Muscle of leg (tissue), 3 donors: ENCODE measurements at regions not wholly inside any gene's neighbourhood (a gene's known extent, or its start where the extent isn't known, plus 50 kb on each side); places are given as distances from the start of the nearest gene placed in this dataset.
A peak's percentile ranks its signal among the peaks of the same experiment; 100 is the strongest.
"Not testable (repeated sequence)": the region's sequence is repeated elsewhere in the genome, so short reads cannot be mapped to it uniquely, and the experiment has no call there.

ENCODE experiments used
- DNase-seq: peaks from one replicate; pipeline ENCODE4 v3.0.0; 2013
- H3K27ac ChIP-seq: one replicate; pipeline ENCODE4 v1.5.1; 2013; ENCODE audit warnings: mild to moderate bottlenecking, low read length, control low read depth
- H3K27me3 ChIP-seq: one replicate; pipeline ENCODE4 v1.6.1; 2013; ENCODE audit warnings: low read length; ENCODE audit not compliant: control insufficient read depth, insufficient read depth
- H3K36me3 ChIP-seq: one replicate; pipeline ENCODE4 v1.6.1; 2013; ENCODE audit warnings: low read length; ENCODE audit not compliant: control insufficient read depth, insufficient read depth
- H3K4me1 ChIP-seq: one replicate; pipeline ENCODE4 v1.6.1; 2013; ENCODE audit warnings: low read length; ENCODE audit not compliant: control insufficient read depth, insufficient read depth
- H3K4me3 ChIP-seq: one replicate; pipeline ENCODE4 v1.5.1; 2013; ENCODE audit warnings: low read length, control low read depth
- H3K9me3 ChIP-seq: replicated peaks from 2 replicates; pipeline ENCODE4 v1.6.1; 2013; ENCODE audit warnings: low read depth, low read length; ENCODE audit not compliant: control insufficient read depth
- WGBS: methylation state at CpG from one replicate; pipeline ENCODE4 v1.1.5; 2013; ENCODE audit warnings: missing lambda C conversion rate; ENCODE audit not compliant: insufficient coverage; 5-methylcytosine and 5-hydroxymethylcytosine counted together

DNA sequence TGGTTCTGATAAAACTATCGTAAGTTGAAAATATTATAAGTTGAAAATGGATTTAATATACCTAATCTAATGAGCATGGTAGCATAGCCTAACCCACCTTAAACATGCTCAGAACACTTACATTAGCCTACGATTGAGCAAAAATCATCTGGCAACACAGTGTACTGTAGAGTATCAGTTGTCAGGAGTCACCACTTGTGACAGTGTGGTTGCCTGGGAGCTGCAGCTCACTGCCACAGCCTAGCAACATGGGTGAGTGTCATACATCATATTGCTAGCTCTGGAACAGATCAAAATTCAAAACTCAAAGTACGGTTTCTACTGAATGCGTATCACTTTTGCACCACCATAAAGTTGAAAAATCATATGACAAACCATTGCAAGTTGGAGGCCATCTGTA, 203.5 kb downstream of the ATXN7L3B start:
- no CpG with 5 or more reads among the region's 4 CpGs for WGBS
- no peaks in the 10 kb centered on the region for H3K9me3 ChIP-seq
- H3K4me1 ChIP-seq = no peaks in the 10 kb centered on the region
- no peak for DNase-seq
- no peak overlapping the region for H3K4me3 ChIP-seq
- no peak overlapping the region for H3K27ac ChIP-seq
- H3K27me3 ChIP-seq = no peaks in the 10 kb centered on the region
- no peaks in the 10 kb centered on the region for H3K36me3 ChIP-seq

DNA sequence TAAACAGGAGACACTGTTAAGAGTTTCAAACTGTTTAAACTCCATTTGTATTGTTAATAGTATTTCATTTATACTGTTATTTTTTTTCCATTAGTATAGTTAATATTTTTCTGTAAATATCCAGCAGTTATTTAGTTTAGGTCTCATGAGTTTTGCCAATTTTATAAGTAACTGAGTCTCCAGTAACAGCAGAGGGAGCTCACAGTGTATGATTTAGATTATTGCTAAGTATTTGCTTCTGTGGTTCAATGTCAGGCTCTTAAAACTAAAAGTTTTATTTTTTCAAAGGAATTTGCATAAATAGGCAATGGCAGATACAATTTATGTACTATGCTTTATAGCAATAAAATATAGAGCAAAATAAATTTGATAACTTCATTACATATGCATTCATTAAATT, 209.7 kb downstream of the ATXN7L3B start:
- Histone ChIP-seq H3K27me3 (no peaks in the 10 kb centered on the region), H3K27ac (no peak overlapping the region), H3K4me1 (no peaks in the 10 kb centered on the region), H3K9me3 (no peaks in the 10 kb centered on the region), H3K4me3 (no peak overlapping the region), H3K36me3 (no peaks in the 10 kb centered on the region)
- DNase-seq = peak; percentile 8

GRCh38 chr12:74751441-74751840, 213.8 kb downstream of the ATXN7L3B start:
- H3K9me3 ChIP-seq = no peaks in the 10 kb centered on the region
- H3K4me1 ChIP-seq = no peaks in the 10 kb centered on the region
- no peak overlapping the region for H3K4me3 ChIP-seq
- no peak for DNase-seq
- no peak overlapping the region for H3K27ac ChIP-seq
- no CpG with 5 or more reads among the region's 1 CpG for WGBS
- no peaks in the 10 kb centered on the region for H3K36me3 ChIP-seq
- H3K27me3 ChIP-seq = no peaks in the 10 kb centered on the region

DNA sequence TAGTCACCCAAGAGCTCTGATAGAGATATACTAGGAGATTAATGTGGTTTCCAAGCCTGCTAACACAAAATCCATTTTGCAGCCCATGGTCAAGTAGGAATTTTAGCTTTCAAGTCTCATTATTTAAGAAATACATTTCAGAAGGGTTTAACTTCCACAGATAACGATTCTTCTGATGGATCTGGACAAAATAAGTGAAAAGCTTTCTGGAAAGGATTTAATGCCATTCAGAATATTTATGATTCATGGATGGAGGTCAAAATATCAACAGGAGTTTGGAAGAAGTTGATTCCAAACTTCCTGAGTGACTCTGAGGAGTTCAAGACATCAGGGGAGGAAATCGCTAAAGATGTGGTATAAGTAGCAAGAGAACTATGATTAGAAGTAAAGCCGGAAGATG, 214.6 kb downstream of the ATXN7L3B start:
- Histone ChIP-seq H3K36me3 (no peaks in the 10 kb centered on the region), H3K4me1 (no peaks in the 10 kb centered on the region), H3K27me3 (no peaks in the 10 kb centered on the region), H3K27ac (no peak overlapping the region), H3K4me3 (no peak overlapping the region), H3K9me3 (no peaks in the 10 kb centered on the region)
- WGBS = 87% methylated on average over 2 of the region's 3 CpGs
- DNase-seq = no peak

- no peaks in the 10 kb centered on the region for H3K9me3 ChIP-seq
- no peak for DNase-seq
- H3K4me1 ChIP-seq = no peaks in the 10 kb centered on the region
- no peak overlapping the region for H3K27ac ChIP-seq
- H3K36me3 ChIP-seq = no peaks in the 10 kb centered on the region
- H3K4me3 ChIP-seq = no peak overlapping the region
- H3K27me3 ChIP-seq = no peaks in the 10 kb centered on the region
Observed at GRCh38 chr12:74770552-74770951, 232.9 kb downstream of the ATXN7L3B start.

DNA sequence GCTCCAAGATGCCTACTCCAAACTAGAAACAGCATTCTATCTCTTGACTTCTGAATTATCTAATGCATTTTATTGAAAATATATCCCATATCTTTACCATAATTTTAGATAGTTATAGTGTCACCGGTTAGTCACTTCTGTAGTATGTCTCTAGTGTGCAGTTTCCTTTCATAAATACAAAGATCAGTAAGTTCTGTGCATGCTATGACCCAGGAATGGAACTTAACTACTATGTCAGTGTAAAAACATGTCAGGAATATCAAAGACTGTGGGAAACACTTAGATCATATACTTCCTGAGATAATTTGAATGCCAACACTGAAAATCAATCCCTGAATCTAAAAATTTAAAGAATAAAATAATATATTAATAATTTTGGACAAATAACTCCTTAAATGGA, 237.6 kb downstream of the ATXN7L3B start:
- Histone ChIP-seq H3K27ac (no peak overlapping the region), H3K4me1 (no peaks in the 10 kb centered on the region), H3K9me3 (no peaks in the 10 kb centered on the region), H3K4me3 (no peak overlapping the region), H3K27me3 (no peaks in the 10 kb centered on the region), H3K36me3 (no peaks in the 10 kb centered on the region)
- no peak for DNase-seq
- WGBS = no CpG with 5 or more reads among the region's 1 CpG

DNA sequence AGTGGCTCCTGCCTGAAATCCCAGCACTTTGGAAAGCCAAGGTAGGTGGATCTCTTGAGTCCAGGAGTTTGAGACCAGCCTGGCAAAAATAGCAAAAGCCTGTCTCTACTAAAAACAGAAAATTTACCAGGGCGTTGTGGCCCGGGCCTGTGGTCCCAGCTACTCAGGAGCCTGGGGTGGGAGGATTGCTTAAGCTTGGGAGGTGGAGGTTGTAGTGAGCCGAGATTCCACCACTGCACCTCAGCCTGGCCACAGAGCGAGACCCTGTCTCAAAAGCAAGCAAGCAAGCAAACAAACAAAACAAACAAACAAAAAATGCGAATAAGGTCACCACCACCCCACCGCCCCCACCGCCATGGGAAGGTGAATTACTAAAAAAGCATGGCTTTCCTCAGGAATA, 238.7 kb downstream of the ATXN7L3B start:
- no CpG with 5 or more reads among the region's 7 CpGs for WGBS
- no peak overlapping the region for H3K27ac ChIP-seq

DNA sequence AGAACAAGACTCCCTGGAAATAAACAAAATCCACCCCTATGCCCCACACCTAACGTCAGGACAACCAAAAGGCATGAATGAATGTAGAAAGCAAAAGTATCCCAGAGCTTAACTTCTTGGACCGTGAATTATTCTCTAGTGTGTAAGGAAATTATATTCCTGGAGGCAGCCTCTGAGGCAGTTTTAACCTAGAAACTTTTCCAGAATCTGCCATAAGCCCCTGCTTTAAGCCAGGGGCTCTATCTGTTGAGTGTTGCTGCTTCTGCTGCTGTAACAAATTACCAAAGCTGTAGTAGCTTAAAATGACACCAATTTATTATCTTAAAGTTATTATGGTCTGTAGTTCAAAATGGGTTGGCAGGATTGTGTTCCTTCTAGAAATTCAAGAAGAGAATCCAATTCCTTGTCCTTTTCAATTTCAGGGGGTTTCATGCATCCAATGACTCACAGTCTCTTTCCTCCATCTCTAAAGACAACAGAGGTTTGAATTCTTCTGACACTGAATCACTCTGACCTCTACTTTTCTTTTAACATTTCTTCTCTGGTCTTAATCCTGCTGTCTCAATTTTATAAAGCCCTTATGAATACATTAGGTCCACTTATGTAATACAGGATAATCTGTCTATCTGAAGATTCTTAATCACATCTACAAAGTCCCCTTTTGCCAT, 242.7 kb downstream of the ATXN7L3B start:
- Histone ChIP-seq H3K27ac (no peak overlapping the region), H3K36me3 (no peaks in the 10 kb centered on the region), H3K4me1 (no peaks in the 10 kb centered on the region), H3K4me3 (no peak overlapping the region), H3K9me3 (no peaks in the 10 kb centered on the region), H3K27me3 (no peaks in the 10 kb centered on the region)
- DNase-seq = no peak
- WGBS = no CpG with 5 or more reads among the region's 2 CpGs

More for the DNA sequence above, 238.7 kb downstream of the ATXN7L3B start:
- Histone ChIP-seq H3K4me1 (no peaks in the 10 kb centered on the region), H3K27me3 (no peaks in the 10 kb centered on the region), H3K4me3 (no peak overlapping the region), H3K36me3 (no peaks in the 10 kb centered on the region), H3K9me3 (no peaks in the 10 kb centered on the region)
- no peak for DNase-seq

DNA sequence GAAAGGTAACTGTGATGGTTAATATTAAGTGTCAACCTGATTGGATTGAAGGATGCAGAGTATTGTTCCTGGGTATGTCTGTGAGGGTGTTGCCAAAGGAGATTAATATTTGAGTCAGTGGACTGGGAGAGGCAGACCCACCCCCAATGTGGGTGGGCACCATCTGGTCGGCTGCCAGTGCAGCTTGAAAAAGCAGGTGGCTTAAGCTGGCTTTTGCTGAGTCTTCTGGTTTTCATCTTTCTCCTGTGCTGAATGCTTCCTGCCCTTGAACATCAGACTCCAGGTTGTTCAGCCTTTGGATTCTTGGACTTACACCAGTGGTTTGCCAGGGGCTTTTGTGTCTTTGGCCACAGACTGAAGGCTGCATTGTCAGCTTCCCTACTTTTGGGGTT, 243.2 kb downstream of the ATXN7L3B start:
- not testable (repeated sequence) for H3K9me3 ChIP-seq, H3K36me3 ChIP-seq, H3K4me3 ChIP-seq, H3K27me3 ChIP-seq, H3K27ac ChIP-seq, DNase-seq, H3K4me1 ChIP-seq
- no CpG with 5 or more reads among the region's 1 CpG for WGBS

DNA sequence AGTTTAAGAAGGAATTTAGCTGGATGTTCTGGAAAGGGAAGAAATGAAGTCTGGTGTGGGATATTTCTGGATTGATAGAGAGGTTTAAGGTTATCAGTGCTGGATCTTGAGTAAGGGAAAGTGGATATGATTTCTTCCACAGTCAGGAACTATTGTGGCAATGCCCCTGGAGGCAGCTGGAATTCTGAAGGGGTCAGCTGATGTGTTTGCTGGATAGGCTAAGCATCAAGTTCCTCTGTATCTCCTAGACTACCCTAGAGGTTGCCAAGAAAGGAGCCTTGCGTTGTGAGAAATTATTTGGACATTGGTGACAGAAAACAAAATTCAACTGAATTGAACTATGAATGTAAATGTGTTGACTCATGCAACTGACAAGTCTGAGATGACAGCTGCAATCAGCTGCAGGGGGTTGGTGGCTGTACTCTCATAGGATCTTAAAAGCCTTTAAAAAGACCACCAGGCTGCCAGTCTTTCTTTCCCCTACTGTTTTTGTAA, 244.4 kb downstream of the ATXN7L3B start:
- no peaks in the 10 kb centered on the region for H3K27me3 ChIP-seq
- H3K4me3 ChIP-seq = no peak overlapping the region
- no peaks in the 10 kb centered on the region for H3K9me3 ChIP-seq
- H3K27ac ChIP-seq = no peak overlapping the region
- no peaks in the 10 kb centered on the region for H3K4me1 ChIP-seq
- no CpG with 5 or more reads among the region's 1 CpG for WGBS
- H3K36me3 ChIP-seq = no peaks in the 10 kb centered on the region
- no peak for DNase-seq

DNA sequence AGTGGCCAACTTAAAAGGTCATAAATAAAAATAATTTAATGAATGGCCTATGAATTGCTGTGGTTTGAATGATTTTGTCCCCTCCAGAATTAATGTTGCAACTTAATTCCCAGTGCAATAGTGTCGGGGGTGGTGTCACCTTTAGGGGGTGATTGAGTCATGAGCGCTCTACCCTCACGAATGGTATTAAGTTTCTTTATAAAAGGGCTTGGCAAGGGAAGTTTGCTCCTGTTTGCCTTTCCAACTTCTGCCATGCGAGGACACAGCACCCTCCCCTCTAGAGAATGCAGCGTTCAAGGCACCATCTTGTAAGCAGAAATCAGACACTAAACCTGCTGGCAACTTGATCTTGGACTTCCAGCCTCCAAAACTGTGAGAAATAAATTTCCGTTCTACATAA, 253.3 kb downstream of the ATXN7L3B start:
- 75% methylated on average over 2 of the region's 6 CpGs for WGBS
- H3K4me3 ChIP-seq = no peak overlapping the region
- no peaks in the 10 kb centered on the region for H3K36me3 ChIP-seq
- no peaks in the 10 kb centered on the region for H3K9me3 ChIP-seq
- DNase-seq = no peak
- no peak overlapping the region for H3K27ac ChIP-seq
- H3K27me3 ChIP-seq = no peaks in the 10 kb centered on the region
- H3K4me1 ChIP-seq = no peaks in the 10 kb centered on the region
